ENCODE measurements at regions not wholly inside any gene's neighbourhood (a gene's known extent, or its start where the extent isn't known, plus 50 kb on each side); places are given as distances from the start of the nearest gene placed in this dataset.

DNA sequence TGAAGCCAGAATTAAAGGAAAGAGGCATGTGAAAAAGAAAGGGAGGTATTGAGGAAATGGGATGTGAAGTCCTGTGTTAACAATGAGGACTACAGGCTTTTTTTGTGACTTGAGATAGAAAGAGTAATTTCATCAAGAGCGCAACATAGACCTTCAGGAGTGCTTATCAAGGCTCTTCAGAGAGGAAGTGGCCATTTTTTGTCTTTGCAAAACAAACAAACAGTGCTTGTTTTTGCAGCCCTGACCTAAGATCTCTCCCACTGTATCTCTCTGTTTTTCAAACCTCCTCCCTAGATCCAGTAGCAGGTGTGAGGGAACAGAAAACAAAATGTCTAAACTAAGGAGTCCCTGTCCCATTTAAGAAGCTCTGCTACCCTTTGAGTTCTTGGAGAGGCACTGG is 710.3 kb upstream of the MARCKS start:
- DNase-seq (ENCODE audit: low spot score) = no peak

DNA sequence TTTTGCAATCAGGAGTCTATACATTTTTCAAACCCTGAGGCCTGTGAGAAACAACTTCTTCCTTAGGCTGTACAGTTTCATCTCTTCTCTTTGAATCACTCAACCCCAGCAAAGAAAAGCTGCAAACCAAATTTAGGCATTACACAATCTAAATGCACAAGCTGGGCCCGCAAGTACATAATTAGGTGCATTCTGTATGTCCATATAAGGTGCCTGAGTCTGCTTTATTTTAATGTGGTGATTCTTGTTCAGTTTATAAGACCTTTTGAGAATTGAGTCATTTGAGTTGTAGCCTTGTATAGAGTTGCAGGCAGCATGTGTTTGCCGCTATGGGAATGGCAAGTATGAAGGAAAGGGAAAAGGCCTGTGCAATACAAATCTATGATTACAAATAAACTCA is 709.6 kb upstream of the MARCKS start:
- DNase-seq (ENCODE audit: low spot score) = no peak

DNA sequence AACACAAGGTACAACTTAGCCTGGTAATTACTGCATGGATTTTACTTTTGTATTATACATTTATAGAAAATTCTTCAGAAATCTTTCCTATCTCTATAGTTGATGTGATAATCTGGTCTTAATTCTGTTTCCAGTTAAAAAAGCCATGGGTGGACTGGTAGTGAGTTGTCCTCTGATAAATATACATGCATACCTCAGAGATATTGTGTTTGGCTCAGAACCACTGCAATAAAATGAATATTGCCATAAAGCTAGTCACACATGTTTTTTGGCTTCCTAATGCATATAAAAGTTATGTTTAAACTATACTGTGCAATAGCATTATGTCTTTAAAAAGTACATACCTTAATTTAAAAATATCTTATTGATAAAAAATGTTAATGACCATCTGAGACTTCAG is 708.6 kb upstream of the MARCKS start:
- DNase-seq (ENCODE audit: low spot score) = no peak

DNA sequence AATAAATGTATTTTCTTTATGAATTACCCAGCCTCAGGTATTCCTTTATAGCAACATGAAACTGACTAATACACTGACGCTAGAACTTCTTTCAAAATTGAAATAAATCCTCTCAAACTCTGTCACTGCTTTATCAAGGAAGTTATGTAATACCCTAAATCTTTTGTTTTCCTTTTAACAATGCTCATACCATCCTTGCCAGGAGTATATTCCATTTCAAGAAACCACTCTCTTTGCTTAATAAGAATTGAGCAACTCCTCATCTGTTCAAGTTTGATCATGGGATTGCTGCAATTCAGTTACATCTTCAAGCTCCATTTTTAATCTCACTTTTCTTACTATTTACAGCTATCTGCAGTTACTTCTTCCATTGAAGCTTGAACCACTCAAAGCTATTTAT is 707.6 kb upstream of the MARCKS start:
- no peak for DNase-seq (ENCODE audit: low spot score)

DNA sequence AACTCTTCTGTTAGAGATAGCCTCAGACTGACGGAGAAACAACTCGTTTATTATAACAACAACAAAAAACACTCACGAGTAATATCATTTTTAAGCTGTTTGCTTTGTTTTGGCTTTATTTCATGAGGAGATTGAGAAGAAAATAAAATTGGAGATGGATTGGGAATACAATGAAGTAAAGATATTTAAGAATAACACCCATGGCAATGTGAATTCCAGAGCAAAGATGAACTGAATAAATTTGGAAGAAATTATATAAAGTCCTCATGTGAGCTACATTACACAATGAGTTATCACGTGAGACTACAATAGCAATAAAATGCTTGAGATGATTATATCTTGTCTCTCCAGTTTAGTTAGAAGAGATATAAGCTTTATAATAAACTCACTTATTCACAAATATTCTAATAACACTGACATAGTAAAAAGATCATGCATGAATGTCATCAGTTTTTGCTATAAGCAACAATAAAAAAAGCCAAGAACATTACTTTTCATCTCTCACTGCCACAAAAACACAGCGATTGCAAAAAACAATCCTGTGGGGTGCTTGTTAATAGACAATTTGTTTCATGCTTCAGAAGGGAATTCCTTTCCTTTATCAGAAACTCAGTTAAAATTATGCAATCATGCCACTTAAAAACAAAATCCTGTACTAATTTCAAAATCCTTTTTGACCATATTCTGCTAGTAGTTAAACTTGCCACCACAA is 696.7 kb upstream of the MARCKS start:
- DNase-seq (ENCODE audit: low spot score) = no peak

DNA sequence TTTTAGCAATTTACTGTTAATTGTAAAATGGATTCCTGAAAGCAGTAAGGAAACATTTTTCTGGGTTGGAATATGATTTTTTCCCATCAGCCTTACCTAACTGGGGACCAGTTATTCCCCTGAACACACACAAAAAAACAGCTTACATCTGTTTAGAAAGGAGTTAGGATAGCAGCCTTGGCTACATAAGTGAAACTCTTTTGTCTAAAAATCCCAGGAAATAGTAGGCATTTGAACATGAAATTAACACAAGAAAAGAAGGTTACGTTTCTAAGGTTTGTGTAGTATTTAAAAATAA is 696.2 kb upstream of the MARCKS start:
- no peak for DNase-seq (ENCODE audit: low spot score)

DNA sequence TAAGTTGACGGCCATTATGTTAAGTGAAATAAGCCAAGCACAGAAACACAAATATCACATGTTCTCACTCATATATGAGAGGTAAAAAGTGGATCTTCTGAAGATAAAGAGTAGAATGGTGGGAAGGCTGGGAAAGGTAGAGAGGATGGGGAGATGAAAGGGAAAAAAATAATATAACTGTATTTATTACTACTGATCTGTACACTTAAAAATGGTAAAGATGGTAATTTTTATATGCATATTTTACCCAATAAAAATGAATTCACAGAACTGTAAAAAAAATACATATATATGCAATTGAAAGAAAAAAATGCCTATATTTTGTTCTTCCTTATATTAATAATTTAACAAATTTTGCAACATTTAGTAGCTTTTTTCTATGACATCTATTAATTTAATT is 694.4 kb upstream of the MARCKS start:
- no peak for DNase-seq (ENCODE audit: low spot score)

DNA sequence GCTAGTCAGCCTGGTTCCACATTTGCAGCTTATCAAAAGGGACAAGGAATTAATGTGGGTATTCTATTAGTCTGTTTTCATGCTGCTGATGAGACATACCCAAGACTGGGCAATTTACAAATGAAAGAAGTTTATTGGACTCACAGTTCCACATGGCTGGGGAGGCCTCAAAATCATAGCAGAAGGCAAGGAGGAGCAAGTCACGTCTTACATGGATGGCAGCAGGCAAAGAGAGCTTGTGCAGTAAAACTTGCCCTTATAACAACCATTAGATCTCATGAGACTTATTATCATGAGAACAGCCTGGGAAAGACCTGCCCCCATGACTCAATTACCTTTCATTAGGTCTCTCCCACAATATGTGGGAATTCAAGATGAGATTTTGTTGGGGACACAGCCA is 689.1 kb upstream of the MARCKS start:
- no peak for DNase-seq (ENCODE audit: low spot score)

DNA sequence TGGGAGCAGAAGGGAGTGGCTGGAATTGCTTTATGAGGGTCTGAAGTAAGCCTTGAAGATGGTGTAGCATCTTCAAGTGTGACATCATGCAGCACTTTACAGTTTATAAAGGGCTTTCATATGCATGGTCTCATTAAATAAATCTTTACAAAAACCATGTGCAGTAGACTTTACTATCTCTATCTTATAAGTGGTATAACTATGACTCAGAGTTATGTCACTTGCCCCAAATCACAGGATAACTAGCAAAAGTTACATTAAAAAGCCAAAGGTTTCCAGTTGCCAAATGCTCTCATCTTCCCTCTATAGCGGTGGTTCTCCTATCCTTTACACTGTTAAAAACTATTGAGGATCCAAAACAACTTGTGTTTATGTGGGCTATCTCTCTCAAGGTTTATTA is 687.7 kb upstream of the MARCKS start:
- DNase-seq (ENCODE audit: low spot score) = no peak

DNA sequence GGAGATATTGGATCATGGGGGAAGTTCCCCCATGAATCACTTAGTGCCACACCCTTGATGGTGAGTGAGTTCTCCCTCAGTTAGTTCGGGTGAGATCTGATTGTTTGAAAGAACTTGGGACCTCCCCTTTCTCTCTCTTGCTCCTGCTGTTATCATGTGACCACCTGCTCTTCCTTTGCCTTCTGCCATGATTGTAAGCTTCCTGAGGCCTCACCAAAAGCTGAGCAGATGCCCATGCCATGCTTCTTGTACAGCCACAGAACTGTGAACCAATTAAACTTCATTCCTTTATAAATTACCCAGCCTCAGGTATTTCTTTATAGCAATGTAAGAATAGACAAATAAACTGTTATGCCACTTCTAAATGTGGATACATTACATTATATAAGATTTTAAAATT is 686.7 kb upstream of the MARCKS start:
- no peak for DNase-seq (ENCODE audit: low spot score)

DNA sequence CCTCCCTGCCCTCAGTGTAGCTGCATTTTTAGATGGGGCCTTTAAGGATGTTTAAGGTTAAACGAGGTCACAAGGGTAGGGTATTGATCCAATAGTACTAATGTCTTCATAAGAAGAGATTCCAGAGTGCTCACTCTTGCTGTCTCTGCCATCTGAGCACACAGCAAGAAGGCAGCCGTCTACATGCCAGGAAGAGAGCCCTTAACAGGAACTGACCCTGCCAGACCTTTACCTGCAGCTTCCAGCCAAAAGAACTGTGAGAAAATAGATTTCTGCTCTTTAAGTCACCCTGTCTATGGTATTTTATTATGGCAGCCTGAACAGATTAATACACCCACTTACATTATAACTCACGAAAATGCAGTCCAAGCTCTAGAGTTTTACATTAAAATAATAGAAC is 685.3 kb upstream of the MARCKS start:
- DNase-seq (ENCODE audit: low spot score) = no peak

DNA sequence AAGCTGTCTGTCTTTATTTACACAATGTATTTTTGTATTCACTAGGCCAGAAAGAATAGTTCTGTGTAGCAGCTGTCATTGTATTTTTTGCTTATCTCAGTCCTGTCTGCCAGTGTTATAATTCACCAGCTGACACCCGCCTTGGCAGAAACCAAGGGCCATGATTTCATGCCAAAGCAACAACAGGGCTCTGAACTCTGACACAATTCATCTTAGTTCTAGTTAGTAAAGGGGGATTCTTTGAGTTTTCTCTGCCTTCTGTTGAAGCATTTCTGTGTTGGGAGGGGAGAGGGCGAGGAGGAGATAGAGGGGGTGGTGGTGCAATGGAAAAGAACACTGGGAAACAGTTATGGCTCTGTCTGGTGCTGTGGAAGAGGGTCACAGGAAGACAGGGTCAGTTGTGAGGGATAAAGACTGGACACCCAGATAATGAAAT is 684.6 kb upstream of the MARCKS start:
- no peak for DNase-seq (ENCODE audit: low spot score)

DNA sequence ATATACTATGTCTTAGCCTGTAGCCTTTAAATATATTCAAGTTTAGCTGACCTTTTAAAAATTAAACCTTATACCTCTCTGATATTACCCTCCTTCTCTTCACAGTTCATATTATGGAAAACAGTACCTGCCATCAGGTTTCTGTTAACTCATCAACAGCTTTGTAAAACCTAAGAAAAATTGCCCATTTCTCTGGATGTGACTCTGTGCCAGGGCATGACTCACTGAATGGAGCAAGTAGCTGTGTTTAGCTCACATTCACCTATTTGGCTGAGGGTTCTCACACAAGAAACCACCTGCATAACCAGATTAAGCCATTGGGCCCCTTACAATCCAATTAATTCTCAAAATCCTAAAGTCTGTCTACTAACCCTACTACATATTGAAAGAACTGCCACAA is 678.8 kb upstream of the MARCKS start:
- no peak for DNase-seq (ENCODE audit: low spot score)

DNA sequence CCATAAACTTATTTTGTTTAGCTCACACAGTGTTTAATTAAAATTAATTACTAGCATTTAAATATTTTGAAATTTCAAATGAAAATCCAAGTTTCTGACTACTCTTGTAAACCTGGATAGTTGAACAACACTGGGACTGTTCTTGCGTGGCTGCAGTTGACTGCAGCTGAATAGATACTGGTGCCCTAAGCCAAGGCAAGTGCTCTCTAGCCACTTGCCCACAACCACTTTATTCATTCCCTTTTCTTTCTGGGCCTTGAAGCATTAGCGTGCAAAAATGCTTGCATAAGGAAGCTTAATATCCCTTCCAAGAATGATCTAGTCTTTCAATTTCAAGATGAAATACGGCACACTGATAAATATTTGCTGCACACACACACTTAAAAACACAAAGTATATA is 676.0 kb upstream of the MARCKS start:
- no peak for DNase-seq (ENCODE audit: low spot score)

DNA sequence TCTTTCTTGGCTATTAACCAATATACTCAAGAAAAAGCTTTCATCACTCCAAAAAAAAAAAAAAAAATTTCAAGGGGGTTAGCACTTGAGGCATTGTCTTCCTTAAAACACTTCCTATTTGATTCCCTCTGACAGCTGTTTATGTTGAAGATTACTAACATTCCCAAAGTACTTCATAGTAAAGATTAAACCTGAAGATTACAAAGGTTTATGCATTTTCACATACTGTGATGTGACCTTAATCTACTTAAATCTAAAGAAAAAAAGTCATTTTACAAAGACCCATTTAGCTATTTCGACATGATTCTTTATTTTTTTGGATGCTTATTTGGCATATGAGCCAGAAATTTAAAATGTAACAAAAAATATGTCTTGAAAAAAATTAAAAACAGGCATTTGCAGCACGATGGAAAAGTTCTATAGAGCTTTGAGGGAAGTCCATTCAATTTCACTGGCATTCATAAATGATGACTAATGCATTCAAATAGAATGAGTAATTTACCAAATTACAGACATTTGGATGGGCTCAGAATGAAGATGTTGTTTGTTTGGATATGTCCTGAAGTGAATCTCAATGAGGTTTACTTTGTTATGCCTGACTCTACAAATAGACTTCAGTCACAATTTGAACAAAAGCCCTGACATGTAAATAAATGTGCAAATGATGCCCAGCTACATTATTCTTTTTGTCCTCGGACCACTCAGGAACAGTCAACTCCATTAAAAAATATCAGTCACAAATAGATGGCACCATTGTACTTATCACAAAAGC is 674.6 kb upstream of the MARCKS start:
- no peak for DNase-seq (ENCODE audit: low spot score)

DNA sequence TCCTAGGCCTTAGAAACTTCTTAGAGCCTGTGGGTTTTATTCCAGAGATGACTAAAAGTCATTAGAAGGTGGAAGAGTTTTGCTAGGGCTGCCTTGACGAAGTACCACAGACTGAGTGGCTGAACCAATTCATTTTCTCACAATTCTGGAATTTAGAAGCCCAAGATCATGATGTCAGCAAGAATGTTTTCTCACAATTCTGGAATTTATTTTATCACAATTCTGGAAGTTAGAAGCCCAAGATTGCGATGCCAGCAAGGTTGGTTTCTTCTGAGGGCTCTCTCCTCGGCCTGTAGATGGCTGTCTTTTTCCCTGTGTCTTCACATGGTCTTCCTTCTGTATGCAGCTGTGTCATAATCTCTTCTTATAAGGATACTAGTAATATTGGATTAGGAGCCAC is 672.9 kb upstream of the MARCKS start:
- DNase-seq (ENCODE audit: low spot score) = no peak

DNA sequence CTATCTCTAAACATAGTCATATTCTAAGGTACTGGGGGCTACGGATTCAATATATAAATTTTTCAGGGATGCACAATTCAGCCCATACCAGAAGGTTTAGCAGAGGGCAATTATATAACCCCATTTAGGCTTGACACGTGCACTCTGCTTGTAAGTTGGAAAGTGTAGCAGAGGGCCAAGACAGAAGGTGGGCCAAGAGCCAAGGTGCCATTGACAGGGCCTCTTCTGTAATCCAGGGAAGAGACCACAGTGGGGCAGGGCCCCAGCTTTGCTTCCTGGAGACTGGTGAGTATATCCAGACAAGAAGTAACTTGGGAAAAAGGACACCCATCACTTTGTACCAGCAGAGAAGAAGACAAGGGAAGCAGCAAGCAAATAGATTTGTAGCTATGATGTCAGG is 672.4 kb upstream of the MARCKS start:
- DNase-seq (ENCODE audit: low spot score) = no peak

DNA sequence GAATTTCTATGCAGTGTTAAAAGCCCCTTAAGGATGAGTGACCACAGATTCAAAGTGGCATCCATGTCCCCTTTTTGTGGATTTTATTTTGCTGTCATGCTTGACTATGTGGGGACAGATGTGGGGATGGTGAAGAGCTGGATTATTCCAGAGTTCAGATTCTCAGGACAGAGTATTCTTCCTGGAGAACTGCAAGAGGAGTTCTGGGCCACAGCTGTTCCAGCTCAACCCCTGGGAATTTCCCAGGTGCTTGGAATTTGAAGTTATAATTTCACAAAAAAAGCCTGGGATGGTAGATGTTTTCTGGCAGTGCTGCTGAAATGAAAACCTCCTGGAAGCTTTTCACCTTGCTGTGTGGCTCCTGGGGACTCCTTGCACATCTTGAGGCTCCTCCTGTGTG is 671.8 kb upstream of the MARCKS start:
- no peak for DNase-seq (ENCODE audit: low spot score)

DNA sequence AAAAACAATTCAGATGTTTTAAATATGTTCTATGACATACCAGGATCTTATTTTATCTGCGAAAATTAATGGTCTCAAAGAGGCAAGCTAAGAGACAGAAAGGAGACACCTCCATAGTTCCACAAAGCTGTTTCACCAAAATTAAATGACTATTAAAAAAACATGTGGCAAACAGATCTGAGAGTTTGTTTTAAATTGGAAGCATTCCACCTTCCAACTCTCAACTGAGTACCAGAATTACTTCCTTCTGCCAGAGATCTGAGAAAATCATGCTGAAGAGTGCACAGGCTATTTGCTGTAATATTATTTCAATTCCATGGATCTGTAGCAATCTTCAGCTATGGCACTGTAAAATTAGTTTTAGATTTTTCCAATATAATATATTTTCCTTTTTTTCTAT is 669.5 kb upstream of the MARCKS start:
- no peak for DNase-seq (ENCODE audit: low spot score)

DNA sequence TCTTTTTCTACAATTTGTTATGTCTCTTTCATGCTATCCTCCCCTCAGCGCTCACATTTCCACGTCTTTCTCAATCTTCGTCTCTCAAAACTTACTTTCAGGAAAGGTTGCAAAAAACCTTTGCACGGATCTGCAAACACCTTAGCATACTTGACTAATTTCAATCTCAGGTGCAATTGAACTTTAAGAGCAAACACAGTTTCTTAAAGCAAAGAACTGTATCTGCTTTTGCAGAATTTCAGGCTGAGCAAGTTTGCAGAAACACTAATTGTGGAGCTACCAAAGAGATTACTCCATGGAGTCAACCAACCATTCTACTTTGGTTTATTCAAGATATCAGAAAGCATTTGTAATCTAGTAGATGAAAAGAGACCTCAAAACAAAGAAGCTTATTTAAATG is 668.2 kb upstream of the MARCKS start:
- no peak for DNase-seq (ENCODE audit: low spot score)

DNA sequence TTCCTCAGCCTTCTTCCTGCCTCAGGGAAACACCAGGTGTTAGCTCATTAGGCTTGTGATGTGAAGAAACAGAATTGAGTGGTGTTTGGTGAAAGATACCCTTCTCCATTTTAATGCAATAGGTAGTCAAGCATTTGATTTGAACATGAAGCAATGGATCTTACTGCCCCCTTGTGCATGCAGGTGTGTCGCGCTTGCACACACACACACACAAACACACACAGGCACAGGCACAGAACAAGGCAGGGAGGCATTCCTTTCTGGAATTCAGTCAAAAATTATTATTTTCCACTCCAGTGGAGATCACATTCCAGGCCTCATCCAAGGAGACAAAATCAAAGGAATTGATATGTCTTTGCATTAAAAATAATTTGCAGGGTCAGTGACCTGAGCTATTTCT is 667.0 kb upstream of the MARCKS start:
- DNase-seq (ENCODE audit: low spot score) = no peak

DNA sequence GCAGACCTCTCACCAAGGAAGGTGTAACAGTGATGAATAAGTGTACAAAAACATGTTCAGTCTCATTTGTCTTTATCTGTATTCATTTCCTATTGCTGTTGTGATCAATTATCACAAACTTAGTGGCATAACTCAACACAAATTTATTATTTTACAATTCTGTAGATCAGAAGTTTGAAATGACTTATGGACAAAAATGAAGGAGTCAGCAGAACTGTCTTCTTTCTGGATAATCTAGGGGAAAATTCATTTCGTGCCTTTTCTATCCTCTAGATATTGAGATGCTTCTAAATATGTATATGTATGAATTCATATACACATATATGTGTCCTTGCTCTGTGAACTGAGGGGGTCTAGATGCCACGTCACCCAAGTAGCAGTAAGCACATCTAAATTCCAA is 663.1 kb upstream of the MARCKS start:
- DNase-seq (ENCODE audit: low spot score) = no peak

DNA sequence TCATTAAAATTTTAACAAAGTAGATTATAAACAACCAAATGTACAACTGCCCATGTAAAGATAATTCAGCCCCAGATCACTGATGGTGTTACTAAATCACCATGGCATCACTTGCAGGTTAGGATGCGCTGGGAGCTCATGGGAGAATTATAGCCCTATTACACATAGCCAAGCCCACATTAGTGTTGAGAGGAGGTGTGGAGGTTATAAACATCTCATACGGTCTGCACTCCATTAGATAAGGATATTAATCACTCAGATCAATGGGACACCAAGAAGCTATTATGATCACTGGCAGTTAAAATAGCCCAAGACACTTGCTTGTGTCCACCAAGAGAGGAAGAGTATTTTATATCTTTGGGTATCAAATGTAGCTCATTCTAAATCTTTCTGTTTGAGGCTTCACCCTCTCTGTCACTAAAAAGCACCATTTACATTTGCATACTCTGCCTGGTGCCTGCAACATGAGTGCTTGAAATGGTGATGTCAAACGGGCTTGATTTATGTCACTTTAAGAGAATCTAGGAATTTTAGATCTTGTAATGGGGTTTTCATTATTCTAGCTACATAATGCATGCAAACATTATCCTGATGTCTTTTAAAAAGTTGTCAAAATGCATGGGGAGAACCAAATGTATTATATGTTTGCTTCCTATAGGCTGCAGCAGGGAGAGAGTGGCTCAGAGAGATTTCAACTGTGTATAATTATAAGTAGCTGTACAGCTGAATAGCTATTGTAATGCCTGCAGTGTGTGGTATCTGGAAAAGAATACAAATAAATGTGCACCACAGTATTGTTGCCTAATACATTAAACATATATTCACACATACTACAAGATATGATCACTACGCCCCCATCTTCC is 654.1 kb upstream of the MARCKS start:
- no peak for DNase-seq (ENCODE audit: low spot score)
